Heart left ventricle (tissue), 13 donors: ENCODE measurements at regions not wholly inside any gene's neighbourhood (a gene's known extent, or its start where the extent isn't known, plus 50 kb on each side); places are given as distances from the start of the nearest gene placed in this dataset.

ENCODE experiments used
- CTCF ChIP-seq, 12 donors: fragments of 200-600 bp; sonication (generic) in 4 of 12; IDR thresholded peaks; one replicate each; pipeline versions ENCODE4 v1.5.0 to v1.8.0; 2018 to 2022; ENCODE audit warnings: antibody characterized with exemption in 12 of 12, mild to moderate bottlenecking in 5 of 12
- POLR2A ChIP-seq, 2 donors: fragments of 450-650 bp; IDR thresholded peaks; one replicate each; pipeline ENCODE4 v1.6.1; 2017; ENCODE audit warnings: antibody characterized with exemption in 2 of 2, mild to moderate bottlenecking in 2 of 2, moderate library complexity in 2 of 2
- donor health status: ischemic (EF 13 %, LVEDD 7.1; RV severe dilation, severe dysfunction).
- donor health status: DM: no; HTN: yes; CAD: no.
- donor health status: DM: no; HTN: no; CAD: no.
- donor health status: ischemic (EF 25% LVEDD 6.9; RV normal size, moderate dysfunction).
- donor health status: ischemic (EF 25% LVEDD 5.7; RV mildly dilated, moderate dysfunction).
- donor health status: ischemic (EF 35%, LVEDD 5.7; RV mildly dilated, moderate dysfunction).
- donor health status: nonischemic (EF 11% LVEDD 7.7; RV severe dilation, severe dysfunction).
- donor health status: DM: yes; HTN: yes; CAD: no.
- donor health status: PGD.
- donor health status: ischemic (EF 29% LVEDD 5.4; RV normal size, mild dysfunction).
- donor health status: nonischemic (EF 23%, LVEDD 6.1; RV moderate dilation, normal function).

- TF ChIP-seq CTCF (IDR thresholded peaks at IDR 0.05) (no peak), POLR2A (IDR thresholded peaks at IDR 0.05) (no peak)
These were observed 144.9 kb upstream of the TCERG1L start for GRCh38 chr10:131456411-131456810.
